Nephron progenitor cell (in vitro differentiated cells): ENCODE measurements at regions not wholly inside any gene's neighbourhood (a gene's known extent, or its start where the extent isn't known, plus 50 kb on each side); places are given as distances from the start of the nearest gene placed in this dataset.

Experiments
- DNase-seq: peaks from one replicate; pipeline ENCODE4 v3.0.0; 2021
- H3K27ac Mint-ChIP-seq: 2 replicates; pipeline ENCODE4 v1.8.0; 2021; ENCODE audit warnings: mild to moderate bottlenecking, moderate library complexity, mixed read lengths
- H3K27me3 Mint-ChIP-seq: 2 replicates; pipeline ENCODE4 v1.8.0; 2021; ENCODE audit warnings: mild to moderate bottlenecking, low read depth, mixed read lengths; ENCODE audit not compliant: poor library complexity
- H3K36me3 Mint-ChIP-seq: 2 replicates; pipeline ENCODE4 v1.8.0; 2021; ENCODE audit warnings: low read depth, mixed read lengths
- H3K4me1 Mint-ChIP-seq: 2 replicates; pipeline ENCODE4 v1.8.0; 2021; ENCODE audit warnings: mixed read lengths
- H3K4me3 Mint-ChIP-seq: 2 replicates; pipeline ENCODE4 v1.8.0; 2021; ENCODE audit warnings: mild to moderate bottlenecking, moderate library complexity, mixed read lengths
- H3K9me3 Mint-ChIP-seq: 2 replicates; pipeline ENCODE4 v1.8.0; 2021; ENCODE audit warnings: mild to moderate bottlenecking, moderate library complexity, mixed read lengths
- TF ChIP-seq, protein P1 (sequence below): fragments of 200-600 bp; sonication (generic); IDR thresholded peaks from 2 replicates; pipeline ENCODE4 v1.5.0; 2021; ENCODE audit warnings: antibody characterized with exemption

DNA sequence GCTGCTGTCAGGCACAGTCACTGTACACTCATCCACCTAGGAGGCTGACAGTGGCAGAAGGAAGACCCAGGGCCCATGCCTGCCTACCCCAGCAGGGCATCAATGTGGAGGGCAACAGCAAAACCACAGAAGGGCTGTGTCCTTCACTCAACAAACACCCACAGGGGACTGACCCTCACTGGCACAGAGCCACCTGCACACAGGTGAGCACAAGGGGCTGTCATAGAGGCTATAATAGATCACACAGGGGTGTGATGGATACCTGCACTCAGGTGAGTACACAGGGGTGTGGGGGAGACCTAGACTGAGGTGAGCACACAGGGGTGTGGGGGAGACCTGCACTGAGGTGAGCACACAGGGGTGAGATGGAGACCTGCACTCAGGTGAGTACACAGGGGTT, 132.8 kb upstream of the TCERG1L start:
- TF ChIP-seq, protein P1, sequence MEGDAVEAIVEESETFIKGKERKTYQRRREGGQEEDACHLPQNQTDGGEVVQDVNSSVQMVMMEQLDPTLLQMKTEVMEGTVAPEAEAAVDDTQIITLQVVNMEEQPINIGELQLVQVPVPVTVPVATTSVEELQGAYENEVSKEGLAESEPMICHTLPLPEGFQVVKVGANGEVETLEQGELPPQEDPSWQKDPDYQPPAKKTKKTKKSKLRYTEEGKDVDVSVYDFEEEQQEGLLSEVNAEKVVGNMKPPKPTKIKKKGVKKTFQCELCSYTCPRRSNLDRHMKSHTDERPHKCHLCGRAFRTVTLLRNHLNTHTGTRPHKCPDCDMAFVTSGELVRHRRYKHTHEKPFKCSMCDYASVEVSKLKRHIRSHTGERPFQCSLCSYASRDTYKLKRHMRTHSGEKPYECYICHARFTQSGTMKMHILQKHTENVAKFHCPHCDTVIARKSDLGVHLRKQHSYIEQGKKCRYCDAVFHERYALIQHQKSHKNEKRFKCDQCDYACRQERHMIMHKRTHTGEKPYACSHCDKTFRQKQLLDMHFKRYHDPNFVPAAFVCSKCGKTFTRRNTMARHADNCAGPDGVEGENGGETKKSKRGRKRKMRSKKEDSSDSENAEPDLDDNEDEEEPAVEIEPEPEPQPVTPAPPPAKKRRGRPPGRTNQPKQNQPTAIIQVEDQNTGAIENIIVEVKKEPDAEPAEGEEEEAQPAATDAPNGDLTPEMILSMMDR = no peak
- H3K9me3 Mint-ChIP-seq = no peaks in the 10 kb centered on the region
- peaks cover 26% of the 10 kb centered on the region for H3K27me3 Mint-ChIP-seq
- H3K27ac Mint-ChIP-seq = no peak overlapping the region
- H3K4me1 Mint-ChIP-seq = peaks cover 13% of the 10 kb centered on the region
- DNase-seq = no peak
- H3K4me3 Mint-ChIP-seq = no peak overlapping the region
- no peaks in the 10 kb centered on the region for H3K36me3 Mint-ChIP-seq

DNA sequence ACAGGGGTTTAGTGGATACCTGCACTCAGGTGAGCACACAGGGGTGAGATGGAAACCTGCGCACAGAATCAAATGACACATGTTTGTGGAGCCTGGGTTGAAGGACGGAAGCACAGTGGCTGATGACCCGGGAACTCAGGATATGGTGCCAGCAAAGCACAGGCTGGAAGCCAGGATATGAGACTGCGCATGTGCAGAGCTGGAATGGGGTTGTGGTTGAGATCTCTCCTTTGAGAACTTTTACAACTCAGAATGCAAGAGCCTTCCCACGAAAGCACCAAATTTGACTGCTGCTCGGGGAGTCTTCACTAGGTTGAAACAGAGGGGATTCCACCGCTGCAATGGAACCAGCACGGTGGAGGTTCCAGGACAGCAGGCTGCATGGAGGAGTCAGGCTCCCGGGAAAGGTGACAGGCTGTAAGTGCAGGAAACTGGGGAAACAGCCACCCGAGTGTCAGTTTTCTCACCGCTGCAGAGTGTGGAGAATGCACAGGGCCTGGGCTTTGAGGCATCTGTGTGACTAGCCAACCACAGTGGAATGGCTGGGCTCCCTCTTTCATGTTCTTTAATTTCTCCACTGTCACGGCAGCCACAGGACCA, 133.4 kb upstream of the TCERG1L start:
- Mint-ChIP-seq H3K27ac (no peak overlapping the region), H3K9me3 (no peaks in the 10 kb centered on the region), H3K27me3 (peaks cover 29% of the 10 kb centered on the region), H3K36me3 (no peaks in the 10 kb centered on the region), H3K4me1 (peaks cover 17% of the 10 kb centered on the region), H3K4me3 (no peak overlapping the region)
- TF ChIP-seq, protein P1 = no peak
- no peak for DNase-seq

DNA sequence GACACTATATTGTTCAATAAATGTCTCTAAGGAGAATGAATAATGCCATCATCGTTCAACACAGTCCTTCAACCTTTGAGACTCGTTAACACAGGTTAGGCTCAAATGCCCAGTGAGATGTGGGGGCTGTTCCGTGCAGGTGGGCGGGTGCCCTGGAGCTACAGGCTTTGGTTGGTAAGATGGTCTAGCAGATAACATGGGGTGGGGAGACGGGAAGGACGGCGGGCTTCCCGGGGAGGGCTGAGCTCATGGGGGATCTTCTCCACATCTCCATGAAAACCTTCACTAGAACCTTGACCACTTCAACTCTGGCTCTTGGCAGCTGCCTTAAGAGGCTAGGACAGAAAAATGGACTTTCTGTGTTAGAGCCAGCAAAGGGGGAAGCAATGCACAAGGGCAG, 134.1 kb upstream of the TCERG1L start:
- TF ChIP-seq, protein P1 = no peak
- no peaks in the 10 kb centered on the region for H3K9me3 Mint-ChIP-seq
- peaks cover 29% of the 10 kb centered on the region for H3K27me3 Mint-ChIP-seq
- peaks cover 23% of the 10 kb centered on the region for H3K4me1 Mint-ChIP-seq
- H3K27ac Mint-ChIP-seq = no peak overlapping the region
- no peaks in the 10 kb centered on the region for H3K36me3 Mint-ChIP-seq
- no peak for DNase-seq
- no peak overlapping the region for H3K4me3 Mint-ChIP-seq

DNA sequence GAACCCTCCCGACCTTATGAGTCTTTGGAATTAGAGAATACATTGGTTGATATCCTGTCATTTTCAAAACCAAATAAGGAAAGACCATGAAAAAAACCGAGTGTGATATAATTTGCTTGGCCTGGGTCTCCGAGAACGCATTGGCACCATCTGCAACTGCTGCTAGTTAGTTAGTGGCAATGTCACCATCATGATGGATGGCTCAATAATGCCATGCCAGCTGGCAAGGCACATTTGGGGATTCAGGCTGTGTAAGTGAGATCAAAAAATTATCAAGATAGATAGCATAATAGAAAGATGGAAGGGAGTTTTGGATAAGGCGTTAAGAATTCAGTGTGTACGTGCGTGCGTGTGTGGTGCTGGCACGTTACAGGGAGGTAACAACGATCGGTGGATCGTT, 134.7 kb upstream of the TCERG1L start:
- Mint-ChIP-seq H3K9me3 (no peaks in the 10 kb centered on the region), H3K4me3 (no peak overlapping the region), H3K4me1 (peaks cover 23% of the 10 kb centered on the region), H3K36me3 (no peaks in the 10 kb centered on the region), H3K27ac (no peak overlapping the region), H3K27me3 (peaks cover 24% of the 10 kb centered on the region)
- TF ChIP-seq, protein P1 = no peak
- no peak for DNase-seq

DNA sequence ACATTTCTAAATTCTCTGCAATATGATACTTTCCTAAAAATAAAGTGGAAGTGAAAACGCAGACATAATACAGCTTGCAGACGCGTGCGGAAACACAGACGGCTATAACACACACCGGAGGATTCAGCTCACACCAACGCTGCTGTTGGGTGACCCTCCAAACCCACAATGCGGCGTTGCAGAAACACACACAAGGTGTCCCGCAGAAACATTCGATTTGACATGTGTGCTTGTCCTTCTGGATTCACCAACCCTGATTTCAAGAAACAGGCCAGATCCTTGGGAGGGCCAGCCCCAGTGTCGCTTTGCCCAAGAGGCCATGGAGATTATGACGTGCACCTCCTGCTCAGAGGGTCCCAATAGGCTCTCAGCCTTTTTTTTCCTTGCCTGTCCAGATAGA, 136.7 kb upstream of the TCERG1L start:
- H3K4me1 Mint-ChIP-seq = peaks cover 38% of the 10 kb centered on the region
- H3K27me3 Mint-ChIP-seq = peaks cover 10% of the 10 kb centered on the region
- H3K4me3 Mint-ChIP-seq = no peak overlapping the region
- no peak overlapping the region for H3K27ac Mint-ChIP-seq
- DNase-seq = no peak
- H3K36me3 Mint-ChIP-seq = no peaks in the 10 kb centered on the region
- H3K9me3 Mint-ChIP-seq = no peaks in the 10 kb centered on the region
- TF ChIP-seq, protein P1 = no peak

DNA sequence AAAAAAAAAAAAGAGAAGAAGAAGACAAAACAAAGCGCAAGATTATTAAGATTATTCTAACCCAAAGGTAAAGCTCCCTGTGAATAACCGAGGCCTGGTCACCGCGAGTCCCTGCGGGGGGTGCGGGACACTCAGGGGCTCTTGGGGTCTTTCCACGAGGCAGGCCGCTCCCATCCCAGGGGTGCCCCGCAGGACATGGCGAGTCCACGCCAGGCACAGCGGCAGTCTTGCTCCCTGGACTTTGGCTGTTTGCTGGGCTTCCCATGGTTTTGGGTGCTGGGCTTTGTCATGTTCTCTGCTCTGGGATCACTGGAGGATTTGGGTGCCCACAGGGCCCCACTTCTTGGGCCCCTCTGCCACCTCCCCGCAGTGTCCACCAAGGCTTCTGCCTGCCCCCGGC, 137.4 kb upstream of the TCERG1L start:
- no peak for DNase-seq
- H3K4me1 Mint-ChIP-seq = peaks cover 42% of the 10 kb centered on the region

More for the DNA sequence above, 137.4 kb upstream of the TCERG1L start:
- Mint-ChIP-seq H3K9me3 (no peaks in the 10 kb centered on the region), H3K4me3 (no peak overlapping the region), H3K36me3 (no peaks in the 10 kb centered on the region), H3K27ac (no peak overlapping the region), H3K27me3 (peaks cover 9% of the 10 kb centered on the region)
- TF ChIP-seq, protein P1 = no peak
